Mesenchymal stem cell (in vitro differentiated cells and primary cell): ENCODE measurements at regions not wholly inside any gene's neighbourhood (a gene's known extent, or its start where the extent isn't known, plus 50 kb on each side); places are given as distances from the start of the nearest gene placed in this dataset.

Experiments
- DNase-seq: peaks from one replicate; pipeline ENCODE4 v3.0.0-alpha.2; 2013
- H2AFZ ChIP-seq: one replicate; pipeline ENCODE4 v1.6.1; 2013; ENCODE audit warnings: low read depth, mild to moderate bottlenecking, control low read depth, inconsistent platforms, low read length, moderate library complexity
- H2AK5ac ChIP-seq: 2 replicates; pipeline ENCODE4 v1.6.1; 2013; ENCODE audit warnings: low read length, moderate library complexity, mild to moderate bottlenecking, inconsistent platforms; ENCODE audit not compliant: severe bottlenecking
- H2BK120ac ChIP-seq: one replicate; pipeline ENCODE4 v1.6.1; 2013; ENCODE audit warnings: low read depth, mild to moderate bottlenecking, inconsistent platforms, low read length, moderate library complexity
- H2BK12ac ChIP-seq, 2 experiments: one replicate each; pipeline ENCODE4 v1.6.1; 2013; ENCODE audit warnings: inconsistent platforms in 2 of 2, low read length in 2 of 2, mild to moderate bottlenecking in 2 of 2, moderate library complexity in 2 of 2, control low read depth in 1 of 2
- H2BK15ac ChIP-seq: one replicate; pipeline ENCODE4 v1.6.1; 2013; ENCODE audit warnings: mild to moderate bottlenecking, low read depth, inconsistent platforms; ENCODE audit not compliant: poor library complexity, severe bottlenecking
- H2BK5ac ChIP-seq: 2 replicates; pipeline ENCODE4 v1.6.1; 2013; ENCODE audit warnings: low read depth, mild to moderate bottlenecking, low read length, control low read depth, inconsistent platforms; ENCODE audit not compliant: poor library complexity, severe bottlenecking
- H3K14ac ChIP-seq, 2 experiments: one replicate each; pipeline ENCODE4 v1.6.1; 2013; ENCODE audit warnings: inconsistent platforms in 2 of 2, low read length in 2 of 2, control low read depth in 1 of 2, mild to moderate bottlenecking in 1 of 2, moderate library complexity in 1 of 2
- H3K18ac ChIP-seq, 2 experiments: one replicate each; pipeline ENCODE4 v1.6.1; 2013; ENCODE audit warnings: inconsistent platforms in 2 of 2, low read length in 2 of 2, control low read depth in 1 of 2, low read depth in 1 of 2, mild to moderate bottlenecking in 1 of 2
- H3K23ac ChIP-seq, 2 experiments: one replicate each; pipeline ENCODE4 v1.6.1; 2013; ENCODE audit warnings: inconsistent platforms in 2 of 2, low read length in 2 of 2, mild to moderate bottlenecking in 2 of 2, moderate library complexity in 2 of 2, control low read depth in 1 of 2
- H3K27ac ChIP-seq: 2 replicates; pipeline ENCODE4 v1.5.1; 2013; ENCODE audit warnings: mild to moderate bottlenecking, moderate library complexity, low read length, control low read depth, inconsistent platforms; ENCODE audit not compliant: poor library complexity, severe bottlenecking
- H3K27me3 ChIP-seq, 2 experiments: 2 replicates each; pipeline versions ENCODE4 v1.6.1 to v1.7.0; 2013; ENCODE audit warnings: low read length in 2 of 2, mild to moderate bottlenecking in 2 of 2, moderate library complexity in 2 of 2, control low read depth in 1 of 2, inconsistent platforms in 1 of 2; ENCODE audit not compliant: control insufficient read depth in 1 of 2, insufficient read depth in 1 of 2
- H3K36me3 ChIP-seq, 2 experiments: 2 replicates each; pipeline versions ENCODE4 v1.6.1 to v1.7.0; 2013; ENCODE audit warnings: low read length in 2 of 2, control low read depth in 1 of 2, inconsistent platforms in 1 of 2, low read depth in 1 of 2, mild to moderate bottlenecking in 1 of 2; ENCODE audit not compliant: insufficient read depth in 2 of 2, control insufficient read depth in 1 of 2
- H3K4ac ChIP-seq, 2 experiments: one replicate each; pipeline ENCODE4 v1.6.1; 2013; ENCODE audit warnings: inconsistent platforms in 2 of 2, low read length in 2 of 2, mild to moderate bottlenecking in 2 of 2, moderate library complexity in 2 of 2, control low read depth in 1 of 2, low read depth in 1 of 2
- H3K4me1 ChIP-seq: 2 replicates; pipeline ENCODE4 v1.6.1; 2013; ENCODE audit warnings: low read depth, low read length, control low read depth; ENCODE audit not compliant: control insufficient read depth, insufficient read depth
- H3K4me2 ChIP-seq: 2 replicates; pipeline ENCODE4 v1.6.1; 2013; ENCODE audit warnings: low read length, mild to moderate bottlenecking, inconsistent platforms; ENCODE audit not compliant: poor library complexity, severe bottlenecking
- H3K4me3 ChIP-seq, 2 experiments: 2 replicates each; pipeline versions ENCODE4 v1.5.1 to v1.7.0; 2013; ENCODE audit warnings: low read length in 2 of 2, mild to moderate bottlenecking in 2 of 2, control low read depth in 1 of 2, low read depth in 1 of 2; ENCODE audit not compliant: insufficient read depth in 1 of 2
- H3K79me1 ChIP-seq: replicated peaks from 2 replicates; pipeline ENCODE4 v1.6.1; 2013; ENCODE audit warnings: mild to moderate bottlenecking, control low read depth, low read length, inconsistent platforms; ENCODE audit not compliant: poor library complexity, severe bottlenecking
- H3K9ac ChIP-seq: 2 replicates; pipeline ENCODE4 v1.7.0; 2013; ENCODE audit warnings: mild to moderate bottlenecking, low read length, moderate library complexity
- H3K9me3 ChIP-seq: 2 replicates; pipeline ENCODE4 v1.7.0; 2013; ENCODE audit warnings: mild to moderate bottlenecking, low read length; ENCODE audit not compliant: control insufficient read depth
- H4K8ac ChIP-seq: one replicate; pipeline ENCODE4 v1.6.1; 2013; ENCODE audit warnings: inconsistent platforms, mild to moderate bottlenecking, low read length, moderate library complexity
- H4K91ac ChIP-seq: one replicate; pipeline ENCODE4 v1.6.1; 2013; ENCODE audit warnings: mild to moderate bottlenecking, low read length, inconsistent platforms
- WGBS: methylation state at CpG from one replicate; pipeline ENCODE4 v1.1.7; 2013; ENCODE audit warnings: mixed read lengths; 5-methylcytosine and 5-hydroxymethylcytosine counted together

GRCh38 chr20:39269493-39270217, 307.5 kb downstream of the DHX35 start:
- H3K14ac ChIP-seq, result no peak overlapping the region
- no peaks in the 10 kb centered on the region for H3K27me3 ChIP-seq
- H3K36me3 ChIP-seq, result no peaks in the 10 kb centered on the region
- no peak for DNase-seq
- H3K4me2 ChIP-seq, result no peak overlapping the region
- no peak overlapping the region for H3K27ac ChIP-seq
- 58% methylated on average over 1 of the region's 1 CpG for WGBS
- no peak overlapping the region for H2AK5ac ChIP-seq
- no peak overlapping the region for H3K4me3 ChIP-seq
- no peak overlapping the region for H3K18ac ChIP-seq
- no peak overlapping the region for H2BK120ac ChIP-seq
- H3K9ac ChIP-seq, result no peak overlapping the region
- no peak overlapping the region for H3K4ac ChIP-seq
- no peak overlapping the region for H2AFZ ChIP-seq
- no peaks in the 10 kb centered on the region for H3K9me3 ChIP-seq
- H2BK15ac ChIP-seq, result no peak overlapping the region
- no peak overlapping the region for H2BK5ac ChIP-seq
- H3K23ac ChIP-seq, result no peak overlapping the region
- H4K8ac ChIP-seq, result no peak overlapping the region
- no peak overlapping the region for H2BK12ac ChIP-seq
- no peak overlapping the region for H4K91ac ChIP-seq
- no peaks in the 10 kb centered on the region for H3K4me1 ChIP-seq
- H3K79me1 ChIP-seq, result no peaks in the 10 kb centered on the region

DNA sequence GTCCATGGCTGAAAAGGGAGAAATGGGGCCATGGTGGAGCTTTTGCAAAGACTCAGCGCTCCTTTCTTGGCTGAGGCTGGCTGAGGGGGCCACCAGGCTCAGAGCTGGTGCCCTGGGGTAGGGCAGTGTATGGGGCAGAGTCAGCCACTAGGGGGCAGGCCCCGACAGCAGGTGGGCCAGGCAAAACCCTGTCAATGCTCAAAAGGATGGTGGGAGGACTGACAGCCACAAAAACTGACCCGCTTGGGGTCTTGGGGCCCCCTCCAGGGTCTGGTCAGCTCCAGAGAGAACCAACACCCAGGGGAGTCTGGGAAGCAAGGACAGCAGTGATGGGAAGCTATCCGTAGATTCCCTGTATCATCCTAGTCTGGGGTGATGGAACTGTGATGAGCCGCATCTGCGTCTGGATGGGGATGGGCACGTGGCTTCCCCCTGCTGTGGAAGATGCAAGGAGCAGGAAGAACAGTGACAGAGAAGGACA, 306.9 kb downstream of the DHX35 start:
- Histone ChIP-seq H4K8ac (no peak overlapping the region), H3K23ac (no peak overlapping the region), H2BK120ac (no peak overlapping the region), H3K4me3 (no peak overlapping the region), H3K4me1 (no peaks in the 10 kb centered on the region), H3K14ac (no peak overlapping the region), H3K9ac (no peak overlapping the region), H2AFZ (no peak overlapping the region), H3K79me1 (no peaks in the 10 kb centered on the region), H3K27me3 (no peaks in the 10 kb centered on the region), H3K9me3 (no peaks in the 10 kb centered on the region), H4K91ac (no peak overlapping the region), H3K4me2 (no peak overlapping the region), H3K18ac (no peak overlapping the region), H2BK5ac (no peak overlapping the region), H2BK12ac (no peak overlapping the region), H3K4ac (no peak overlapping the region), H2BK15ac (no peak overlapping the region), H3K27ac (no peak overlapping the region), H2AK5ac (no peak overlapping the region), H3K36me3 (no peaks in the 10 kb centered on the region)
- peak; percentile 7 for DNase-seq
- 23% methylated on average over 7 of the region's 7 CpGs for WGBS

- Histone ChIP-seq H3K4ac (no peak overlapping the region), H4K91ac (no peak overlapping the region), H2BK120ac (no peak overlapping the region), H2AK5ac (no peak overlapping the region), H3K9me3 (no peaks in the 10 kb centered on the region), H2AFZ (no peak overlapping the region), H3K4me1 (no peaks in the 10 kb centered on the region), H3K14ac (no peak overlapping the region), H3K4me2 (no peak overlapping the region), H3K27me3 (no peaks in the 10 kb centered on the region), H2BK5ac (no peak overlapping the region), H2BK12ac (no peak overlapping the region), H3K4me3 (no peak overlapping the region), H3K79me1 (no peaks in the 10 kb centered on the region), H2BK15ac (no peak overlapping the region), H3K36me3 (no peaks in the 10 kb centered on the region), H3K23ac (no peak overlapping the region), H4K8ac (no peak overlapping the region), H3K18ac (no peak overlapping the region), H3K9ac (no peak overlapping the region), H3K27ac (no peak overlapping the region)
- 77% methylated on average over 9 of the region's 9 CpGs for WGBS
- no peak for DNase-seq
Measured at GRCh38 chr20:39268491-39268951, 306.4 kb downstream of the DHX35 start.

GRCh38 chr20:39266989-39267388, 304.8 kb downstream of the DHX35 start:
- no peaks in the 10 kb centered on the region for H3K27me3 ChIP-seq
- H3K36me3 ChIP-seq, result no peaks in the 10 kb centered on the region
- no peaks in the 10 kb centered on the region for H3K9me3 ChIP-seq
- H2BK120ac ChIP-seq, result no peak overlapping the region
- no peak overlapping the region for H3K4me2 ChIP-seq
- no peak overlapping the region for H2AFZ ChIP-seq
- no peak overlapping the region for H3K23ac ChIP-seq
- no peak overlapping the region for H3K4ac ChIP-seq
- H4K91ac ChIP-seq, result no peak overlapping the region
- no peak overlapping the region for H2BK12ac ChIP-seq
- no peak overlapping the region for H3K14ac ChIP-seq
- H3K4me3 ChIP-seq, result no peak overlapping the region
- H2BK5ac ChIP-seq, result no peak overlapping the region
- no peak overlapping the region for H3K9ac ChIP-seq
- no peak overlapping the region for H2AK5ac ChIP-seq
- H4K8ac ChIP-seq, result no peak overlapping the region
- no peak overlapping the region for H3K27ac ChIP-seq
- no peak for DNase-seq
- no peak overlapping the region for H3K18ac ChIP-seq
- H2BK15ac ChIP-seq, result no peak overlapping the region
- no peaks in the 10 kb centered on the region for H3K79me1 ChIP-seq
- WGBS, result 86% methylated on average over 3 of the region's 4 CpGs
- H3K4me1 ChIP-seq, result no peaks in the 10 kb centered on the region
